ENCODE measurements at regions not wholly inside any gene's neighbourhood (a gene's known extent, or its start where the extent isn't known, plus 50 kb on each side); places are given as distances from the start of the nearest gene placed in this dataset.

GRCh38 chr21:41560661-41561158 lies 52.8 kb upstream of the TMPRSS2 start:
- DNase-seq: no peak

- no peak for DNase-seq
These were observed 52.0 kb upstream of the TMPRSS2 start for GRCh38 chr21:41559658-41560631.

GRCh38 chr21:41558842-41559241 lies 50.9 kb upstream of the TMPRSS2 start:
- DNase-seq: no peak

GRCh38 chr21:41557884-41558283 lies 49.9 kb upstream of the TMPRSS2 start:
- DNase-seq: no peak

Measured in DMS153 (cell line).